GM23338 (cell line): ENCODE measurements at regions not wholly inside any gene's neighbourhood (a gene's known extent, or its start where the extent isn't known, plus 50 kb on each side); places are given as distances from the start of the nearest gene placed in this dataset.

Source experiments
- ATAC-seq: fragments of 200-7000 bp; cut with Tn5 transposase; 3 replicates; pipeline ENCODE4 v1.9.1; 2020
- DNase-seq: peaks from one replicate; pipeline ENCODE4 v3.0.0-alpha.2; 2015; ENCODE audit warnings: low spot score
- H2AFZ ChIP-seq: fragments of 200-600 bp; sonication (generic); 2 replicates; pipeline ENCODE4 v1.8.0; 2016; ENCODE audit warnings: antibody characterized with exemption, mild to moderate bottlenecking, moderate library complexity
- H3F3A ChIP-seq: fragments of 200-600 bp; sonication (generic); replicated peaks from 2 replicates; pipeline ENCODE4 v1.8.0; 2017; ENCODE audit warnings: antibody characterized with exemption, mixed run types, low read depth
- H3K27ac ChIP-seq: fragments of 200-600 bp; sonication (generic); 2 replicates; pipeline ENCODE4 v1.6.1; 2016; ENCODE audit warnings: low read depth
- H3K27me3 ChIP-seq: fragments of 200-600 bp; sonication (generic); 2 replicates; pipeline ENCODE4 v1.8.0; 2016; ENCODE audit warnings: mild to moderate bottlenecking, mixed run types, moderate library complexity; ENCODE audit not compliant: insufficient read depth
- H3K36me3 ChIP-seq: fragments of 200-600 bp; sonication (generic); 2 replicates; pipeline ENCODE4 v1.8.0; 2016; ENCODE audit warnings: mild to moderate bottlenecking; ENCODE audit not compliant: insufficient read depth
- H3K4me1 ChIP-seq: fragments of 200-600 bp; sonication (generic); 2 replicates; pipeline ENCODE4 v1.8.0; 2016; ENCODE audit warnings: mild to moderate bottlenecking, moderate library complexity; ENCODE audit not compliant: insufficient read depth
- H3K4me2 ChIP-seq: fragments of 200-600 bp; sonication (generic); 2 replicates; pipeline ENCODE4 v1.7.1; 2017; ENCODE audit warnings: mixed run types
- H3K4me3 ChIP-seq: fragments of 200-600 bp; sonication (generic); 2 replicates; pipeline ENCODE4 v1.6.1; 2016; ENCODE audit warnings: mixed run types
- H3K79me2 ChIP-seq: fragments of 200-600 bp; sonication (generic); replicated peaks from 2 replicates; pipeline ENCODE4 v1.8.0; 2017; ENCODE audit warnings: mild to moderate bottlenecking; ENCODE audit not compliant: insufficient read depth
- H3K9me2 ChIP-seq: fragments of 200-600 bp; sonication (generic); 2 replicates; pipeline ENCODE4 v1.8.0; 2017; ENCODE audit not compliant: insufficient read depth
- H4K20me1 ChIP-seq: fragments of 200-600 bp; sonication (generic); replicated peaks from 2 replicates; pipeline ENCODE4 v1.8.0; 2017; ENCODE audit warnings: mild to moderate bottlenecking; ENCODE audit not compliant: insufficient read depth
- H3K27ac Mint-ChIP-seq: 2 replicates; pipeline ENCODE4 v1.8.0; 2020; ENCODE audit warnings: inconsistent platforms, mild to moderate bottlenecking, moderate library complexity, mixed read lengths
- H3K27me3 Mint-ChIP-seq: 3 replicates; pipeline ENCODE4 v1.8.0; 2022; ENCODE audit warnings: low read depth, mild to moderate bottlenecking, moderate library complexity, mixed read lengths, inconsistent platforms; ENCODE audit not compliant: insufficient read depth, poor library complexity
- H3K36me3 Mint-ChIP-seq: 3 replicates; pipeline ENCODE4 v1.8.0; 2021; ENCODE audit warnings: low read depth, mild to moderate bottlenecking, inconsistent platforms, moderate library complexity, mixed read lengths
- H3K4me1 Mint-ChIP-seq: 3 replicates; pipeline ENCODE4 v1.8.0; 2020; ENCODE audit warnings: mild to moderate bottlenecking, inconsistent platforms, mixed read lengths
- H3K4me3 Mint-ChIP-seq: 3 replicates; pipeline ENCODE4 v1.8.0; 2021; ENCODE audit warnings: moderate library complexity, mild to moderate bottlenecking, inconsistent platforms, mixed read lengths
- H3K9me3 Mint-ChIP-seq: 3 replicates; pipeline ENCODE4 v1.8.0; 2020; ENCODE audit warnings: moderate library complexity, mild to moderate bottlenecking, inconsistent platforms, mixed read lengths
- CREB1 ChIP-seq: fragments of 250-450 bp; sonication (Bioruptor Pico); IDR thresholded peaks from 2 replicates; pipeline ENCODE4 v1.5.0; 2020; ENCODE audit warnings: low read depth, mild to moderate bottlenecking, moderate library complexity
- CTCF ChIP-seq, 2 experiments: fragments of 200-600 bp in 1 of 2; sonication (generic) in 1 of 2; conservative IDR thresholded peaks; 2 replicates each; pipeline versions ENCODE4 v1.5.1 to v1.6.1; 2016 to 2017; ENCODE audit warnings: antibody characterized with exemption in 2 of 2, low read depth in 2 of 2, mild to moderate bottlenecking in 2 of 2, moderate library complexity in 1 of 2
- EZH2 ChIP-seq: fragments of 200-600 bp; sonication (generic); IDR thresholded peaks from one replicate; pipeline ENCODE4 v1.8.0; 2017; ENCODE audit warnings: antibody characterized with exemption, mild to moderate bottlenecking, low read depth; ENCODE audit not compliant: unreplicated experiment
- JUNB ChIP-seq: IDR thresholded peaks from one replicate; pipeline ENCODE4 v1.6.1; 2016; ENCODE audit warnings: antibody characterized with exemption; ENCODE audit not compliant: unreplicated experiment
- NANOG ChIP-seq: IDR thresholded peaks from 2 replicates; pipeline ENCODE4 v1.6.1; 2016; ENCODE audit warnings: antibody characterized with exemption, borderline replicate concordance
- POLR2AphosphoS5 ChIP-seq: IDR thresholded peaks from 2 replicates; pipeline ENCODE4 v1.6.1; 2016; ENCODE audit warnings: antibody characterized with exemption, low read depth
- REST ChIP-seq: IDR thresholded peaks from one replicate; pipeline ENCODE4 v1.6.1; 2018; ENCODE audit warnings: antibody characterized with exemption; ENCODE audit not compliant: unreplicated experiment
- STAT1 ChIP-seq: IDR thresholded peaks from one replicate; pipeline ENCODE4 v1.6.1; 2016; ENCODE audit warnings: antibody characterized with exemption; ENCODE audit not compliant: unreplicated experiment
- ZNF331 ChIP-seq: fragments of 250-450 bp; sonication (Bioruptor Pico); IDR thresholded peaks from 2 replicates; pipeline ENCODE4 v1.5.0; 2020; ENCODE audit warnings: low read depth, mild to moderate bottlenecking, moderate library complexity
- ZNF462 ChIP-seq: fragments of 250-450 bp; sonication (Bioruptor Pico); IDR thresholded peaks from 2 replicates; pipeline ENCODE4 v1.5.0; 2020; ENCODE audit warnings: mild to moderate bottlenecking, moderate library complexity

- no peak for TF ChIP-seq ZNF462
- no peak for TF ChIP-seq EZH2
- no peak for TF ChIP-seq JUNB
- TF ChIP-seq REST: no peak
Observed at GRCh38 chr6:81863123-81863522, 110.6 kb upstream of the TENT5A start (continued).

- H3K4me1 ChIP-seq: peaks cover 3% of the 10 kb centered on the region; the same call in 1 of the 2 replicates
- peaks cover 7% of the 10 kb centered on the region; the same call in 2 of the 3 replicates for H3K4me1 Mint-ChIP-seq
- no peaks in the 10 kb centered on the region for H3K36me3 Mint-ChIP-seq
- no peak for TF ChIP-seq CREB1 (CRISPR knock-in tag)
- TF ChIP-seq CTCF (conservative IDR thresholded peaks at IDR 0.05; ENCODE audit: low read depth in 2 of 2): no peak
- no peak for TF ChIP-seq POLR2AphosphoS5
- no peak for TF ChIP-seq NANOG
- no peak for TF ChIP-seq STAT1
- TF ChIP-seq ZNF331 (CRISPR knock-in tag): no peak
- no peak for TF ChIP-seq REST
- no peak for TF ChIP-seq JUNB
Observed at GRCh38 chr6:81861281-81861680, 108.8 kb upstream of the TENT5A start.

More at GRCh38 chr6:81861281-81861680, 108.8 kb upstream of the TENT5A start:
- H3K27me3 ChIP-seq: no peaks in the 10 kb centered on the region
- no peaks in the 10 kb centered on the region for H3K79me2 ChIP-seq
- H3F3A ChIP-seq: no peaks in the 10 kb centered on the region
- H3K27ac Mint-ChIP-seq: peak overlapping the region; percentile 64; the same call in 1 of the 2 replicates
- H3K36me3 ChIP-seq: no peaks in the 10 kb centered on the region
- DNase-seq (no peak), ATAC-seq (no peak)
- H3K4me3 ChIP-seq: no peak overlapping the region
- H4K20me1 ChIP-seq: no peaks in the 10 kb centered on the region
- no peak overlapping the region for H3K4me3 Mint-ChIP-seq
- H2AFZ ChIP-seq: no peak overlapping the region
- no peaks in the 10 kb centered on the region for H3K9me3 Mint-ChIP-seq
- peaks cover 4% of the 10 kb centered on the region; the same call in 1 of the 2 replicates for H3K9me2 ChIP-seq
- no peaks in the 10 kb centered on the region for H3K27me3 Mint-ChIP-seq
- no peak overlapping the region for H3K4me2 ChIP-seq
- H3K27ac ChIP-seq: no peak overlapping the region
